ENCODE measurements at regions not wholly inside any gene's neighbourhood (a gene's known extent, or its start where the extent isn't known, plus 50 kb on each side); places are given as distances from the start of the nearest gene placed in this dataset.

DNA sequence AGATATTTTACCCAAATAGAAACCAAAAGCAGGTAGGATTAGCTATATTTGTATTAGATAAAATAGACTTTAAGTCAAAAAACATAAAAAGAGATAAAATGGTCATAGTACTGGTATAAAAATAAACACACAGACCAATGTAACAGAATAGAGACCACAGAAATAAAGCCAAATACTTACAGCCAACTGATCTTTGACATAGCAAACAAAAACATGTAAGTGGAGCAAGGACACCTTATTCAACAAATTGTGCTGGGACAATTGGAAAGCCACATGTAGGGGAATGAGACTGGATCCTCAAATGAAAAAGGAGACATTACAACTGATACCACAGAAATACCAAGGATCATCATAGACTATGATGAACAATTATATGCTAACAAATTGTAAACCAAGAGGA, 94.5 kb upstream of the SIRPG start:
- no peak for TF ChIP-seq POLR2AphosphoS5 (IDR thresholded peaks at IDR 0.05; ENCODE audit: low read length)
- no peak for TF ChIP-seq SPI1 (IDR thresholded peaks at IDR 0.05; ENCODE audit: borderline replicate concordance, insufficient read depth, low read depth, low read length)
- TF ChIP-seq, protein P1, sequence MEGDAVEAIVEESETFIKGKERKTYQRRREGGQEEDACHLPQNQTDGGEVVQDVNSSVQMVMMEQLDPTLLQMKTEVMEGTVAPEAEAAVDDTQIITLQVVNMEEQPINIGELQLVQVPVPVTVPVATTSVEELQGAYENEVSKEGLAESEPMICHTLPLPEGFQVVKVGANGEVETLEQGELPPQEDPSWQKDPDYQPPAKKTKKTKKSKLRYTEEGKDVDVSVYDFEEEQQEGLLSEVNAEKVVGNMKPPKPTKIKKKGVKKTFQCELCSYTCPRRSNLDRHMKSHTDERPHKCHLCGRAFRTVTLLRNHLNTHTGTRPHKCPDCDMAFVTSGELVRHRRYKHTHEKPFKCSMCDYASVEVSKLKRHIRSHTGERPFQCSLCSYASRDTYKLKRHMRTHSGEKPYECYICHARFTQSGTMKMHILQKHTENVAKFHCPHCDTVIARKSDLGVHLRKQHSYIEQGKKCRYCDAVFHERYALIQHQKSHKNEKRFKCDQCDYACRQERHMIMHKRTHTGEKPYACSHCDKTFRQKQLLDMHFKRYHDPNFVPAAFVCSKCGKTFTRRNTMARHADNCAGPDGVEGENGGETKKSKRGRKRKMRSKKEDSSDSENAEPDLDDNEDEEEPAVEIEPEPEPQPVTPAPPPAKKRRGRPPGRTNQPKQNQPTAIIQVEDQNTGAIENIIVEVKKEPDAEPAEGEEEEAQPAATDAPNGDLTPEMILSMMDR (IDR thresholded peaks at IDR 0.05 in 2 of 3, conservative IDR thresholded peaks at IDR 0.05 in 1 of 3; ENCODE audit: control insufficient read depth in 2 of 3, extremely low read depth in 1 of 3, insufficient read depth in 1 of 3, low read depth in 3 of 3, low read length in 3 of 3) = no peak
- TF ChIP-seq, protein P2, sequence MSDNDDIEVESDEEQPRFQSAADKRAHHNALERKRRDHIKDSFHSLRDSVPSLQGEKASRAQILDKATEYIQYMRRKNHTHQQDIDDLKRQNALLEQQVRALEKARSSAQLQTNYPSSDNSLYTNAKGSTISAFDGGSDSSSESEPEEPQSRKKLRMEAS (IDR thresholded peaks at IDR 0.05; ENCODE audit: low read depth, low read length) = no peak
- TF ChIP-seq MXI1 (IDR thresholded peaks at IDR 0.05; ENCODE audit: low read depth, low read length) = no peak
- no peak for TF ChIP-seq RAD21 (IDR thresholded peaks at IDR 0.05; ENCODE audit: insufficient read depth, low read depth, low read length)

All from GM12878 (cell line).